ENCODE measurements at regions not wholly inside any gene's neighbourhood (a gene's known extent, or its start where the extent isn't known, plus 50 kb on each side); places are given as distances from the start of the nearest gene placed in this dataset.

DNA sequence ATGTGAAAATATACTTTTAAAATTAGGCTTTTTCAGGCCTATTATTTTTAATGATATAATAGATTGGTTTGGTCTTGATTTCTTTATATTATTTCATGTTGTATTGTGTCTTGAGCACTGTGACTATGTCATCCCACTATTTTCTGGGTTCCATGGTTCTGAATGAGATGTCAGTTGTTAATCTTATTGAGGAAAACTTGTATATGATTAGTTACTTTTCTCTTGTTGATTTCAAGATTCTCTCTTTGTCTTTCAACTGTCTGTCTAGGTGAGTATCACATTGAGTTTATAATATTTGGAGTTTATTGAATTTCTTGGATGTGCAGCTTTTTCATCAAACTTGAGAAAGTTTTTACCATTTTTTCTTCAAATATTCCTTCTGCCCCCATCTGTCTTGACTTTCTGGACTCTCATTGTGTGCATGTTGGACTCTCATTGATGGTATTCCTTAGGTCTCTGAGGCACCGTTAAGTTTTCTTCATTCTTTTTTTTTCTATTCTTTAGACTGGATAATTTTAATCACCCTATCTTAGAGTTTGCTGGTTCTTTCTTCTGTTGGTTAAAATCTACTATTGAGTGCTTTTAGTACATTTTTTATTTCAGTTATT, 175.8 kb downstream of the TMEM167A start:
- TF ChIP-seq, protein P1, sequence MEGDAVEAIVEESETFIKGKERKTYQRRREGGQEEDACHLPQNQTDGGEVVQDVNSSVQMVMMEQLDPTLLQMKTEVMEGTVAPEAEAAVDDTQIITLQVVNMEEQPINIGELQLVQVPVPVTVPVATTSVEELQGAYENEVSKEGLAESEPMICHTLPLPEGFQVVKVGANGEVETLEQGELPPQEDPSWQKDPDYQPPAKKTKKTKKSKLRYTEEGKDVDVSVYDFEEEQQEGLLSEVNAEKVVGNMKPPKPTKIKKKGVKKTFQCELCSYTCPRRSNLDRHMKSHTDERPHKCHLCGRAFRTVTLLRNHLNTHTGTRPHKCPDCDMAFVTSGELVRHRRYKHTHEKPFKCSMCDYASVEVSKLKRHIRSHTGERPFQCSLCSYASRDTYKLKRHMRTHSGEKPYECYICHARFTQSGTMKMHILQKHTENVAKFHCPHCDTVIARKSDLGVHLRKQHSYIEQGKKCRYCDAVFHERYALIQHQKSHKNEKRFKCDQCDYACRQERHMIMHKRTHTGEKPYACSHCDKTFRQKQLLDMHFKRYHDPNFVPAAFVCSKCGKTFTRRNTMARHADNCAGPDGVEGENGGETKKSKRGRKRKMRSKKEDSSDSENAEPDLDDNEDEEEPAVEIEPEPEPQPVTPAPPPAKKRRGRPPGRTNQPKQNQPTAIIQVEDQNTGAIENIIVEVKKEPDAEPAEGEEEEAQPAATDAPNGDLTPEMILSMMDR (IDR thresholded peaks at IDR 0.05): no peak
- TF ChIP-seq POLR2A (IDR thresholded peaks at IDR 0.05; ENCODE audit: low read depth) (no peak), POLR2AphosphoS5 (IDR thresholded peaks at IDR 0.05) (no peak), EP300 (IDR thresholded peaks at IDR 0.05) (no peak)
